Loucy (cell line): ENCODE measurements at regions not wholly inside any gene's neighbourhood (a gene's known extent, or its start where the extent isn't known, plus 50 kb on each side); places are given as distances from the start of the nearest gene placed in this dataset.

Experiments
- EZH2phosphoT487 ChIP-seq: fragments of 200-600 bp; IDR thresholded peaks from 2 replicates; pipeline ENCODE4 v1.6.1; 2018; ENCODE audit warnings: antibody characterized with exemption, mild to moderate bottlenecking, moderate library complexity, borderline replicate concordance
- TF ChIP-seq, protein P1 (sequence below): fragments of 200-600 bp; sonication (generic); conservative IDR thresholded peaks from 2 replicates; pipeline ENCODE4 v1.5.1; 2014; ENCODE audit warnings: mild to moderate bottlenecking, antibody characterized with exemption, low read length

DNA sequence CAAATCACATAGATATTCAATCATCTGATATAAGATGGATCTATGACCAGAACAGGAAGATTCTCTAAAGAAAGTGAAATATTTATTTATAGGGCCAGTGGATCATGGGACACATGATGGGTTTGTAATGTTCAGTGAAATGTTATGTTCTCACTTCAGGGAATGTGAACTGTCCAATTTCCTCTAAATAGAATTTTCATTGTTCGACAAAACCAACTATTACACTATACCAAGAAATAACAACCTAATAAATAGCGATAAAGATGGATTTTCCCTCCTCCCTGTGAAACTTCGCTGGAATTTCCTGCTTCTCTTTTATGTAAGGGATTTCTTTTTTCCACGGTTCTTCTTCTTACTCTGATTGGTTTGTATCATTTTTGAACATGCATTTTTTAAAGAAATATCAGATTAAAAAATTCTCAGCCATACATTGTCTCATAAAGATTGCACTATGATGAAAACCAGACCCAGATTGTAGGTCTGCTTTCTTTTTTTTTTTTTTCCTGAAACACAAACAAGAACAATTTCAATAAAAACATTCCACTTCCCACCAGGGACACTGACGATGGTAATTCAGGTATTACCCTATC, 139.8 kb upstream of the ZEB1 start:
- TF ChIP-seq, protein P1, sequence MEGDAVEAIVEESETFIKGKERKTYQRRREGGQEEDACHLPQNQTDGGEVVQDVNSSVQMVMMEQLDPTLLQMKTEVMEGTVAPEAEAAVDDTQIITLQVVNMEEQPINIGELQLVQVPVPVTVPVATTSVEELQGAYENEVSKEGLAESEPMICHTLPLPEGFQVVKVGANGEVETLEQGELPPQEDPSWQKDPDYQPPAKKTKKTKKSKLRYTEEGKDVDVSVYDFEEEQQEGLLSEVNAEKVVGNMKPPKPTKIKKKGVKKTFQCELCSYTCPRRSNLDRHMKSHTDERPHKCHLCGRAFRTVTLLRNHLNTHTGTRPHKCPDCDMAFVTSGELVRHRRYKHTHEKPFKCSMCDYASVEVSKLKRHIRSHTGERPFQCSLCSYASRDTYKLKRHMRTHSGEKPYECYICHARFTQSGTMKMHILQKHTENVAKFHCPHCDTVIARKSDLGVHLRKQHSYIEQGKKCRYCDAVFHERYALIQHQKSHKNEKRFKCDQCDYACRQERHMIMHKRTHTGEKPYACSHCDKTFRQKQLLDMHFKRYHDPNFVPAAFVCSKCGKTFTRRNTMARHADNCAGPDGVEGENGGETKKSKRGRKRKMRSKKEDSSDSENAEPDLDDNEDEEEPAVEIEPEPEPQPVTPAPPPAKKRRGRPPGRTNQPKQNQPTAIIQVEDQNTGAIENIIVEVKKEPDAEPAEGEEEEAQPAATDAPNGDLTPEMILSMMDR, result no peak
- TF ChIP-seq EZH2phosphoT487, result no peak
